Ovary (tissue), 7 donors: ENCODE measurements at regions not wholly inside any gene's neighbourhood (a gene's known extent, or its start where the extent isn't known, plus 50 kb on each side); places are given as distances from the start of the nearest gene placed in this dataset.

Experiments used
- DNase-seq, 5 donors: peaks; one replicate each; pipeline ENCODE4 v3.0.0-alpha.2; 2019 to 2020
- H3K27ac ChIP-seq, 2 donors: fragments of 200-600 bp; one replicate each; pipeline versions ENCODE4 v1.5.1 to v1.8.0; 2019 to 2022
- H3K27me3 ChIP-seq: fragments of 200-600 bp; one replicate; pipeline ENCODE4 v1.8.0; 2022
- H3K36me3 ChIP-seq: fragments of 200-600 bp; sonication (generic); one replicate; pipeline ENCODE4 v1.5.1; 2019
- H3K4me1 ChIP-seq: one replicate; pipeline ENCODE4 v1.8.1; 2013; ENCODE audit warnings: mild to moderate bottlenecking, moderate library complexity; ENCODE audit not compliant: insufficient read depth
- H3K4me3 ChIP-seq: fragments of 200-600 bp; sonication (generic); one replicate; pipeline ENCODE4 v1.5.1; 2017
- H3K9me3 ChIP-seq, 2 donors: fragments of 200-600 bp in 1 of 2; sonication (generic) in 1 of 2; one replicate each; pipeline versions ENCODE4 v1.5.1 to v1.8.1; 2013 to 2019; ENCODE audit warnings: mild to moderate bottlenecking in 1 of 2, moderate library complexity in 1 of 2
- EP300 ChIP-seq: sonication (generic); formaldehyde crosslinking; IDR thresholded peaks from one replicate; pipeline ENCODE4 v1.6.1; 2017; ENCODE audit warnings: antibody characterized with exemption
- POLR2A ChIP-seq: fragments of 450-650 bp; IDR thresholded peaks from one replicate; pipeline ENCODE4 v1.6.1; 2017; ENCODE audit warnings: antibody characterized with exemption, mild to moderate bottlenecking, moderate library complexity
- WGBS, 3 donors: extraction: QIAGEN DNeasy Blood & Tissue Kit in 1 of 3; methylation state at CpG; one replicate each; pipeline versions ENCODE4 v1.1.5 to v1.1.7; 2013 to 2017; 5-methylcytosine and 5-hydroxymethylcytosine counted together
- intact Hi-C, 4 donors: fragments of 100-400 bp; cut with DNase I; formaldehyde crosslinking; loops; one replicate each; pipeline versions ENCODE4 v1.11.0 to v1.15.1; 2022 to 2023
- TF ChIP-seq, protein P1 (sequence below), 3 donors: fragments of 450-650 bp in 2 of 3; fragments of 200-600 bp in 1 of 3; IDR thresholded peaks; one replicate each; pipeline versions ENCODE4 v1.5.1 to v1.8.0; 2016 to 2022; ENCODE audit warnings: antibody characterized with exemption in 3 of 3, mild to moderate bottlenecking in 1 of 3
- donor health status: DM: no; HTN: no; CAD: no; lungs with moderate emphysema.
- donor health status: DM: no; HTN: no; CAD: no.
- donor health status: Bipolar disorder and iron deficiency.
- donor health status: DM: no; HTN: no; CAD: no.
- donor health status: DM: yes; HTN: yes; CAD: no.

DNA sequence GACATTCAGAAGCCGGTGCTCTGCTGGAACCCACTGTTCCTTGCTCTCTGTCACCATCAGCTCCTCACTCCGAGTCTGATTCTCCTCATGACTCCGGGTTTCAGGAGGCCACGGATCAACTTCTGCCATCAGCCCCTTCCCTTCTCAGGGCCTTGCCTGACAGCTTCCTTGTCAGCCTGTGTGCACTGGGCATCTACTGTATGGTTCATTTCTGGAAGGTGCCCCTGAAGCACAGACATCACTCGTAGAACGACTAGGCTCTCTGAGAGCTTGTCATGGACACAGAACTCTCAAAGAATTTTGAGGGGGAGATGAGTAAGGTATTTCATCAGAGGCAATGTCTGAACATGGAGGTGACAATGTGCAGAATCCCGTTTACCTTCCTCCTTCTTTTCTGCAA lies 396.1 kb downstream of the TNS3 start:
- Histone ChIP-seq H3K27ac (no peak overlapping the region), H3K4me3 (no peak overlapping the region), H3K27me3 (no peaks in the 10 kb centered on the region), H3K36me3 (no peaks in the 10 kb centered on the region), H3K9me3 (no peaks in the 10 kb centered on the region), H3K4me1 (peaks cover 11% of the 10 kb centered on the region)
- DNase-seq, result no peak
- intact Hi-C loops, result loop anchor here in 1 of 4 donors (10.0 kb wide), 1 partner anchor 59 kb away; no protein-coding TSS in a partner anchor
- TF ChIP-seq POLR2A (no peak), EP300 (no peak)
- TF ChIP-seq, protein P1, sequence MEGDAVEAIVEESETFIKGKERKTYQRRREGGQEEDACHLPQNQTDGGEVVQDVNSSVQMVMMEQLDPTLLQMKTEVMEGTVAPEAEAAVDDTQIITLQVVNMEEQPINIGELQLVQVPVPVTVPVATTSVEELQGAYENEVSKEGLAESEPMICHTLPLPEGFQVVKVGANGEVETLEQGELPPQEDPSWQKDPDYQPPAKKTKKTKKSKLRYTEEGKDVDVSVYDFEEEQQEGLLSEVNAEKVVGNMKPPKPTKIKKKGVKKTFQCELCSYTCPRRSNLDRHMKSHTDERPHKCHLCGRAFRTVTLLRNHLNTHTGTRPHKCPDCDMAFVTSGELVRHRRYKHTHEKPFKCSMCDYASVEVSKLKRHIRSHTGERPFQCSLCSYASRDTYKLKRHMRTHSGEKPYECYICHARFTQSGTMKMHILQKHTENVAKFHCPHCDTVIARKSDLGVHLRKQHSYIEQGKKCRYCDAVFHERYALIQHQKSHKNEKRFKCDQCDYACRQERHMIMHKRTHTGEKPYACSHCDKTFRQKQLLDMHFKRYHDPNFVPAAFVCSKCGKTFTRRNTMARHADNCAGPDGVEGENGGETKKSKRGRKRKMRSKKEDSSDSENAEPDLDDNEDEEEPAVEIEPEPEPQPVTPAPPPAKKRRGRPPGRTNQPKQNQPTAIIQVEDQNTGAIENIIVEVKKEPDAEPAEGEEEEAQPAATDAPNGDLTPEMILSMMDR (IDR thresholded peaks at IDR 0.05), result no peak
- 94 to 98% (median 95%) methylated on average over 7 of the region's 7 CpGs for WGBS, 3 donors

DNA sequence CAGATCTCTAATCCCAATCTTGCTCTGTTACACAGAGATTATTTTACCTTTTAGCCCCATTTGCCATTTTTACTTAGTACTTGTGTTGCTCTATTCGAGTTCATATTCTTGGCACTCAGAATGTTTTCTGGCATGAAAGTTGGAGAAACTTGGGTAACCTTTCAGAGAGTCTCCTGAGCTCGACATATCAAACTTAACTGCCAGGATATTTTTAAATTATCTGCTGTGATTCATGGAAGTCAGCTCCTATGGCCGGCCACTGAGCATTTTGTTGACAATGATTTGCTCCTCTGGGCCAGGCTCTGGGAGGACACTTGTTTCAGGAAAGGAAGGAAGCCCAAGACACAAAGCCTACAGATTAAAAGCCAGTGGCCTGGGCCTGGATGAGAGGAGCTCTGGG lies 396.7 kb downstream of the TNS3 start:
- TF ChIP-seq POLR2A (no peak), EP300 (no peak)
- Histone ChIP-seq H3K4me3 (no peak overlapping the region), H3K9me3 (no peaks in the 10 kb centered on the region), H3K36me3 (no peaks in the 10 kb centered on the region), H3K27me3 (no peaks in the 10 kb centered on the region), H3K4me1 (peaks cover 14% of the 10 kb centered on the region), H3K27ac (no peak overlapping the region)
- intact Hi-C loops, result loop anchor here in 1 of 4 donors (10.0 kb wide), 1 partner anchor 60 kb away; no protein-coding TSS in a partner anchor
- no peak for DNase-seq
- WGBS, 3 donors, result 4 to 20% (median 11%) methylated on average over 3 of the region's 3 CpGs

DNA sequence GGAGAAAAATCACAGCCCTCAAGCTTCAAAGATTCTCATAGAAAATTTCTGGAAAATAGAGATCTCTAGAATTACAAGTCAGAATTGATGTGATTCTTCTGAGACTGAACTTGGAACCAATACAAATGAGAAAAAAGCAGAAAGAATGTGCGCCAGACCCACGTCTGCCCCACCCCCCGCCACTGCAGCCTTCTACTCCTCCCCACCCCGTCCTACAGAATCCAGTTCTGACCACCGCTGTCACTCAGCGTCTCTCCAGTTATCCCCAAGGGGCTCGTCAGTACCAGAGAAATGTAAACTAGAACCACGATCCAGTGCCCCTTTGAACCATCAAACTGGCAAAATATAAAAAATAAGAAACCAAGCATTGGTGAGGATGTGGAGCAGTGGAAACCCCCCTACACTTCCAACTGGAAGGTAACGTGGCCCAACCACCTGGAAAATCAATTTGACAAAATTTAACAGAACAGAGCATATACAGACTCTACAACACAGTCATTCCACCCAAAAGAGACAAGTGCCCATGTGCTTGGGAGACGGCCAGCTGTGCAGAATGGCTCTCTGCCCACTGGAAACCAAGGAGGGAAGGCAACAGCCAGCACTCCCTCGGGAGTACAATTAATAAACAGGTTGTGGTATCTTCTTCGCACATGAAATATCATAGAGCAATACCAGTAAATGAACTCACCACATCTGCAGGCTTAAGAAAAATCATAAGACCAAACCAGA lies 397.9 kb downstream of the TNS3 start:
- Histone ChIP-seq H3K36me3 (no peaks in the 10 kb centered on the region), H3K27me3 (no peaks in the 10 kb centered on the region), H3K4me1 (peaks cover 14% of the 10 kb centered on the region), H3K9me3 (no peaks in the 10 kb centered on the region), H3K27ac (no peak overlapping the region), H3K4me3 (no peak overlapping the region)
- 71 to 74% (median 71%) methylated on average over 12 of the region's 12 CpGs for WGBS, 3 donors
- no peak for DNase-seq
- TF ChIP-seq POLR2A, result no peak
- TF ChIP-seq, protein P1 (IDR thresholded peaks at IDR 0.05), result no peak
- no peak for TF ChIP-seq EP300
- intact Hi-C loops, result loop anchor here in 2 of 4 donors (5.0 to 10.0 kb wide), 2 partner anchors 61 to 1262 kb away; partner anchors contain the start of gene IGFBP3 (in 2 of the 2)

DNA sequence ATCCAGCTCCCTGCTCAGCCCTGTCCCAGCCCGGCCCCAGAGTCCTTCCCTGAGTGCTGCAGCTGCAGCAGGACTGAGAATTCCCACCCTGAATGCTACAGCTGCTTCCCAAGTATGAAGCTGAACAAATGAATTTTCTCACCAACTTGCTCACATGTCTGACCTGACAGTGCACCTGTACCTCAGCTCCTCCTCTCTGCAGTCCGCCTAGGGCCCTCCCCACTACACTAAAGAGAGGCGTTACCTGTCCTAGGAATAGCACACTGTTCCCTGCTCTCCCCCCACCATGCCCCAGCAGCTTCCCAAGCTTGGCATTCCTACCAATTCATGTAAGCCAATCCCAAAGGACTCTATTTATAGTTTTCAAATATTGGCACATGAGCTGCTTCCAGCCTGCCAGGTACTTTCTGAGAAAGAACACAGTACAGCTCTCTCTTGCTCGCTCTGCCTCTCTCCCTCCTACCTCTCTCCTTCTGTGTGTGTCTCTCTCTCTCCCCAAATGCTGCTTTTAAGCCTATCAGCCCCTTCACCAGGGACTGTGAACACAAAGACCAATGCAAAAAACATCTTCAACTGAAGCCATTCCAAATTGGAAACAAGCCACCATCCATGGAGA lies 400.1 kb downstream of the TNS3 start:
- peaks cover 14% of the 10 kb centered on the region for H3K4me1 ChIP-seq
- peak in 1 of 5 donors; percentile 23 for DNase-seq
- TF ChIP-seq, protein P1 (IDR thresholded peaks at IDR 0.05), result no peak
- TF ChIP-seq EP300 (no peak), POLR2A (no peak)
- no peaks in the 10 kb centered on the region for H3K36me3 ChIP-seq
- H3K27ac ChIP-seq, result peak overlapping the region in 1 of 2 donors; percentile 13
- WGBS, 3 donors, result 62 to 69% (median 65%) methylated on average over 4 of the region's 4 CpGs
- H3K4me3 ChIP-seq, result no peak overlapping the region
- intact Hi-C loops, result loop anchor here in 2 of 4 donors (5.0 to 10.0 kb wide), 2 partner anchors 63 to 1260 kb away; partner anchors contain the start of gene IGFBP3 (in 2 of the 2)
- H3K9me3 ChIP-seq, result no peaks in the 10 kb centered on the region
- no peaks in the 10 kb centered on the region for H3K27me3 ChIP-seq

DNA sequence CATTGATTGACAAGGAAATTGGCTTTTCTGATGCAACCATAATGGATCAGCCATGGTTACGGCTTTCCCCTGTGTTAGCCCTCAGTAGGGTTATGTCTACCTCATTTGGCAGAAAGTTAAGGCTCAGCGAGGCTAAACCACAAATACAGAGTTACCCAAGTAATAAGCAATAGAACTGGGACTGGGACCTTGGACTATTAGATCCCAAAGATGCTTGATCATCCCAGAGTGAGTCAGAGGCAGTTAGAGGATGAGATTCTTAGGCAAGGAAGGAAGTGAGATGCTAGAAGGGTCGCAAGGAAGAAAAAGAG lies 401.4 kb downstream of the TNS3 start:
- Histone ChIP-seq H3K27ac (no peak overlapping the region), H3K4me1 (peaks cover 9% of the 10 kb centered on the region)
- 56 to 58% (median 58%) methylated on average over 3 of the region's 3 CpGs for WGBS, 3 donors

More for the DNA sequence above, 401.4 kb downstream of the TNS3 start:
- Histone ChIP-seq H3K36me3 (no peaks in the 10 kb centered on the region), H3K27me3 (no peaks in the 10 kb centered on the region), H3K4me3 (no peak overlapping the region), H3K9me3 (no peaks in the 10 kb centered on the region)
- no peak for DNase-seq
- intact Hi-C loops, result loop anchor here in 2 of 4 donors (5.0 to 10.0 kb wide), 2 partner anchors 64 to 1258 kb away; partner anchors contain the start of gene IGFBP3 (in 2 of the 2)
- TF ChIP-seq, protein P1 (IDR thresholded peaks at IDR 0.05), result no peak
- TF ChIP-seq EP300, result no peak
- no peak for TF ChIP-seq POLR2A
